ENCODE measurements at regions not wholly inside any gene's neighbourhood (a gene's known extent, or its start where the extent isn't known, plus 50 kb on each side); places are given as distances from the start of the nearest gene placed in this dataset.

DNA sequence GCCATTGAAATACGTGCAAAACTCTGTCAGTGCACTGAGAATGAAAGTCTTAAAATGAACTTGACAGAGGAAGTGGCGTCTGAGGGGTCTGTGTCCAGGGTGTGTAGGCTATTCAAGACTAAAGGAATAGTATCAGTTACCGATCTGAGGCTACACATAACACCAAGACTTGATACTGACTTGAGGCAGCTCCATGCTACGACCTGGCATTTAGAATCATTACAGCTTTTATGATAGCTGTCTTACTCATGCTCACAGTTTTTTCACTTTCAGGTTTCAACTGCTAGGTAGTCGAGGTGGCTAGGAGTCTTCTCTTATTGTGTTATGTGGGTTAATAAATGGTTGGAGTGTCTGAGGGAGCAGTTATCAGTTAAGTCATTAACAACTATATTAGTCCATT lies 92.8 kb upstream of the SLCO6A1 start:
- TF ChIP-seq, protein P1, sequence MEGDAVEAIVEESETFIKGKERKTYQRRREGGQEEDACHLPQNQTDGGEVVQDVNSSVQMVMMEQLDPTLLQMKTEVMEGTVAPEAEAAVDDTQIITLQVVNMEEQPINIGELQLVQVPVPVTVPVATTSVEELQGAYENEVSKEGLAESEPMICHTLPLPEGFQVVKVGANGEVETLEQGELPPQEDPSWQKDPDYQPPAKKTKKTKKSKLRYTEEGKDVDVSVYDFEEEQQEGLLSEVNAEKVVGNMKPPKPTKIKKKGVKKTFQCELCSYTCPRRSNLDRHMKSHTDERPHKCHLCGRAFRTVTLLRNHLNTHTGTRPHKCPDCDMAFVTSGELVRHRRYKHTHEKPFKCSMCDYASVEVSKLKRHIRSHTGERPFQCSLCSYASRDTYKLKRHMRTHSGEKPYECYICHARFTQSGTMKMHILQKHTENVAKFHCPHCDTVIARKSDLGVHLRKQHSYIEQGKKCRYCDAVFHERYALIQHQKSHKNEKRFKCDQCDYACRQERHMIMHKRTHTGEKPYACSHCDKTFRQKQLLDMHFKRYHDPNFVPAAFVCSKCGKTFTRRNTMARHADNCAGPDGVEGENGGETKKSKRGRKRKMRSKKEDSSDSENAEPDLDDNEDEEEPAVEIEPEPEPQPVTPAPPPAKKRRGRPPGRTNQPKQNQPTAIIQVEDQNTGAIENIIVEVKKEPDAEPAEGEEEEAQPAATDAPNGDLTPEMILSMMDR (IDR thresholded peaks at IDR 0.05): no peak
- TF ChIP-seq POLR2A (IDR thresholded peaks at IDR 0.05): no peak
